ENCODE measurements at regions not wholly inside any gene's neighbourhood (a gene's known extent, or its start where the extent isn't known, plus 50 kb on each side); places are given as distances from the start of the nearest gene placed in this dataset.

GRCh38 chr5:23579566-23579965 lies 72.2 kb downstream of the PRDM9 start:
- no peaks in the 10 kb centered on the region for H3K9me3 ChIP-seq (ENCODE audit: control insufficient read depth, insufficient read depth, low read length)
- no peaks in the 10 kb centered on the region for H3K27me3 ChIP-seq (ENCODE audit: control insufficient read depth, insufficient read depth, low read length)
- no peak overlapping the region for H3K9ac ChIP-seq (ENCODE audit: low read depth, low read length)
- H3K4me3 ChIP-seq (ENCODE audit: low read depth, low read length), result no peak overlapping the region
- H3K36me3 ChIP-seq (ENCODE audit: control insufficient read depth, insufficient read depth, low read length), result no peaks in the 10 kb centered on the region
- H3K4me1 ChIP-seq (ENCODE audit: control insufficient read depth, insufficient read depth, low read length), result no peaks in the 10 kb centered on the region

DNA sequence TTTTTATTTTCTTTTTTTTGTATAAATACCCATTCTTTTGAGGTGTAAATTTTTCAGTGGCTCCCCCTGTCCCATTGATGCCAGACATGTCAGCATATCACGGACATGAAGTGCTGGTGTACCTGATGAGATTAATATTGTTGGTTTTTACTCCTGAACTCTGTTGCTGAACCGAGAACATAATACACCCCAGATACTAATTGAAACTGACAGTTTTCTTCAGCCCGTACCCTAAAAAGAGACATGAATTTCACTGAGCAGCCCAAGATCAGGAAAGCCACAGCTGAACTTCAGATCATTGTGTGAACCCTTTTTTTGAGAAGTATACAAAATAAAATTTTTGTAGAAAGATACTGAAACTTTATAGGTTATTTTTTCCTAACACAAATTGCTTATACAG lies 75.7 kb downstream of the PRDM9 start:
- no peaks in the 10 kb centered on the region for H3K36me3 ChIP-seq (ENCODE audit: control insufficient read depth, insufficient read depth, low read length)
- H3K27me3 ChIP-seq (ENCODE audit: control insufficient read depth, insufficient read depth, low read length), result no peaks in the 10 kb centered on the region
- H3K4me3 ChIP-seq (ENCODE audit: low read depth, low read length), result no peak overlapping the region
- no peaks in the 10 kb centered on the region for H3K9me3 ChIP-seq (ENCODE audit: control insufficient read depth, insufficient read depth, low read length)
- H3K9ac ChIP-seq (ENCODE audit: low read depth, low read length), result no peak overlapping the region
- H3K4me1 ChIP-seq (ENCODE audit: control insufficient read depth, insufficient read depth, low read length), result no peaks in the 10 kb centered on the region

- Histone ChIP-seq H3K9ac (ENCODE audit: low read depth, low read length) (no peak overlapping the region), H3K36me3 (ENCODE audit: control insufficient read depth, insufficient read depth, low read length) (no peaks in the 10 kb centered on the region), H3K9me3 (ENCODE audit: control insufficient read depth, insufficient read depth, low read length) (no peaks in the 10 kb centered on the region), H3K4me1 (ENCODE audit: control insufficient read depth, insufficient read depth, low read length) (no peaks in the 10 kb centered on the region), H3K27me3 (ENCODE audit: control insufficient read depth, insufficient read depth, low read length) (no peaks in the 10 kb centered on the region), H3K4me3 (ENCODE audit: low read depth, low read length) (no peak overlapping the region)
Measured at GRCh38 chr5:23588841-23589326, 81.5 kb downstream of the PRDM9 start.

GRCh38 chr5:23591250-23591649 lies 83.8 kb downstream of the PRDM9 start:
- no peaks in the 10 kb centered on the region for H3K36me3 ChIP-seq (ENCODE audit: control insufficient read depth, insufficient read depth, low read length)
- H3K9me3 ChIP-seq (ENCODE audit: control insufficient read depth, insufficient read depth, low read length), result no peaks in the 10 kb centered on the region
- H3K9ac ChIP-seq (ENCODE audit: low read depth, low read length), result no peak overlapping the region
- H3K27me3 ChIP-seq (ENCODE audit: control insufficient read depth, insufficient read depth, low read length), result no peaks in the 10 kb centered on the region
- no peaks in the 10 kb centered on the region for H3K4me1 ChIP-seq (ENCODE audit: control insufficient read depth, insufficient read depth, low read length)
- H3K4me3 ChIP-seq (ENCODE audit: low read depth, low read length), result no peak overlapping the region

GRCh38 chr5:23606927-23607326 lies 99.5 kb downstream of the PRDM9 start:
- Histone ChIP-seq H3K4me3 (ENCODE audit: low read depth, low read length) (no peak overlapping the region), H3K9ac (ENCODE audit: low read depth, low read length) (no peak overlapping the region), H3K36me3 (ENCODE audit: control insufficient read depth, insufficient read depth, low read length) (no peaks in the 10 kb centered on the region), H3K9me3 (ENCODE audit: control insufficient read depth, insufficient read depth, low read length) (no peaks in the 10 kb centered on the region), H3K4me1 (ENCODE audit: control insufficient read depth, insufficient read depth, low read length) (no peaks in the 10 kb centered on the region), H3K27me3 (ENCODE audit: control insufficient read depth, insufficient read depth, low read length) (no peaks in the 10 kb centered on the region)

DNA sequence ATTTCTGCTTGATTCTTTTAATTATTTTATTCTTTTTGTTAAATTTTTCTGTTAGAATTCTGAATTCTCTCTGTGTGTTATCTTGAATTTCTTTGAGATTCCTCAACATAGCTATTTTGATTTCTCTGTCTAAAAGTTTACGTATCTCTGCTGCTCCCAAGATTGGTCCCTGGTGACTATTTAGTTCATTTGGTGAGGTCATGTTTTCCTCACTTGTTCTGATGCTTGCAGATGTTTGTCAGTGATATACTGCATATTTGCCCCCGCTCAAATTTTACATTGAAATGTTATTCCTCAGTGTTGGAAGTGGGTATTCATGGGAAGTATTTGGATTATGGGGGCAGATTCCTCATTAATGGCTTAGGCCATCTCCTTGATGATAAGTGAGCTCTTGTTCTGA lies 105.3 kb downstream of the PRDM9 start:
- no peaks in the 10 kb centered on the region for H3K27me3 ChIP-seq (ENCODE audit: control insufficient read depth, insufficient read depth, low read length)
- H3K4me3 ChIP-seq (ENCODE audit: low read depth, low read length), result no peak overlapping the region
- peaks cover 23% of the 10 kb centered on the region for H3K9me3 ChIP-seq (ENCODE audit: control insufficient read depth, insufficient read depth, low read length)
- no peak overlapping the region for H3K9ac ChIP-seq (ENCODE audit: low read depth, low read length)
- H3K36me3 ChIP-seq (ENCODE audit: control insufficient read depth, insufficient read depth, low read length), result no peaks in the 10 kb centered on the region
- no peaks in the 10 kb centered on the region for H3K4me1 ChIP-seq (ENCODE audit: control insufficient read depth, insufficient read depth, low read length)

GRCh38 chr5:23613566-23613965 lies 106.2 kb downstream of the PRDM9 start:
- Histone ChIP-seq H3K4me1 (ENCODE audit: control insufficient read depth, insufficient read depth, low read length) (no peaks in the 10 kb centered on the region), H3K4me3 (ENCODE audit: low read depth, low read length) (no peak overlapping the region), H3K9ac (ENCODE audit: low read depth, low read length) (no peak overlapping the region), H3K36me3 (ENCODE audit: control insufficient read depth, insufficient read depth, low read length) (no peaks in the 10 kb centered on the region), H3K27me3 (ENCODE audit: control insufficient read depth, insufficient read depth, low read length) (no peaks in the 10 kb centered on the region), H3K9me3 (ENCODE audit: control insufficient read depth, insufficient read depth, low read length) (peaks cover 23% of the 10 kb centered on the region)

GRCh38 chr5:23614422-23614821 lies 107.0 kb downstream of the PRDM9 start:
- Histone ChIP-seq H3K9me3 (ENCODE audit: control insufficient read depth, insufficient read depth, low read length) (peaks cover 23% of the 10 kb centered on the region), H3K4me3 (ENCODE audit: low read depth, low read length) (no peak overlapping the region)

DNA sequence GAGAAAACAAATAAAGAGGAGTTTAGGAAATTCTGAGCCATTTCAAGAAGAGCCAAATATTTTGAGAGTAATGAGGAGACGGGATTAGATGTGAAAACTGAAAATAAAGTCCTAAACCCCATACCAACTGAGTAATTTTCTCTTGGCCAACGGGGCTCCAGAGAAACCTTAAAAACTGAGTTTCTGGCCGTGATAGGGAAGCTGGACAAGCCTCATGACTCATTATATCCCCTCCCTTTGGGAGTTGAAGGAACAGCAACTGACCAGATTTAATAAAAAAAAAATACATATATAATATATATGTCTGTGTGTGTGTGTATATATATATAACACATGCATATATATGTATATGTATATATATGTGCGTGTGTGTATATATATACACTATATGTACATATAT lies 119.6 kb downstream of the PRDM9 start:
- no peaks in the 10 kb centered on the region for H3K4me1 ChIP-seq (ENCODE audit: control insufficient read depth, insufficient read depth, low read length)
- no peaks in the 10 kb centered on the region for H3K9me3 ChIP-seq (ENCODE audit: control insufficient read depth, insufficient read depth, low read length)
- no peak overlapping the region for H3K4me3 ChIP-seq (ENCODE audit: low read depth, low read length)
- no peak overlapping the region for H3K9ac ChIP-seq (ENCODE audit: low read depth, low read length)
- no peaks in the 10 kb centered on the region for H3K36me3 ChIP-seq (ENCODE audit: control insufficient read depth, insufficient read depth, low read length)
- H3K27me3 ChIP-seq (ENCODE audit: control insufficient read depth, insufficient read depth, low read length), result no peaks in the 10 kb centered on the region

More at GRCh38 chr5:23614422-23614821, 107.0 kb downstream of the PRDM9 start:
- Histone ChIP-seq H3K36me3 (ENCODE audit: control insufficient read depth, insufficient read depth, low read length) (no peaks in the 10 kb centered on the region), H3K27me3 (ENCODE audit: control insufficient read depth, insufficient read depth, low read length) (no peaks in the 10 kb centered on the region), H3K4me1 (ENCODE audit: control insufficient read depth, insufficient read depth, low read length) (no peaks in the 10 kb centered on the region), H3K9ac (ENCODE audit: low read depth, low read length) (no peak overlapping the region)

DNA sequence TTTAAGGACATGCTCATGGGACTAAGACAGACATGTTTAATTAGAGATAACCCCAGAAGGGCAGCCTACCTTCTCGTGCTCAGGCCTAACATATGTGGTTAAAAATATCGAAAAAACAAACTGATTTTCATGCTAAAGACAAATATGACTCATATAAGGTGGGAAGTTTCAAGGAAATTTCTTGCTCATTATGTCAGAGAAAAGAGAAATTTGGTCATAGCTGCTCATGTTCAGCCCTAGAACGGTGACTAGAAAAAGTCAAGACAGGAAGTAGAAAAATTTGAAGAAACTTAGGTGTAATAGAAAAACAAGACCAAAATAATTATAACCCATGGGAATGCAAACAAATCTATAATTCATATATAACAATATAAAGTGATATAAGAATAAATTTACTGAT lies 120.6 kb downstream of the PRDM9 start:
- no peaks in the 10 kb centered on the region for H3K27me3 ChIP-seq (ENCODE audit: control insufficient read depth, insufficient read depth, low read length)
- H3K36me3 ChIP-seq (ENCODE audit: control insufficient read depth, insufficient read depth, low read length), result no peaks in the 10 kb centered on the region
- no peaks in the 10 kb centered on the region for H3K4me1 ChIP-seq (ENCODE audit: control insufficient read depth, insufficient read depth, low read length)
- no peaks in the 10 kb centered on the region for H3K9me3 ChIP-seq (ENCODE audit: control insufficient read depth, insufficient read depth, low read length)
- no peak overlapping the region for H3K4me3 ChIP-seq (ENCODE audit: low read depth, low read length)
- no peak overlapping the region for H3K9ac ChIP-seq (ENCODE audit: low read depth, low read length)

DNA sequence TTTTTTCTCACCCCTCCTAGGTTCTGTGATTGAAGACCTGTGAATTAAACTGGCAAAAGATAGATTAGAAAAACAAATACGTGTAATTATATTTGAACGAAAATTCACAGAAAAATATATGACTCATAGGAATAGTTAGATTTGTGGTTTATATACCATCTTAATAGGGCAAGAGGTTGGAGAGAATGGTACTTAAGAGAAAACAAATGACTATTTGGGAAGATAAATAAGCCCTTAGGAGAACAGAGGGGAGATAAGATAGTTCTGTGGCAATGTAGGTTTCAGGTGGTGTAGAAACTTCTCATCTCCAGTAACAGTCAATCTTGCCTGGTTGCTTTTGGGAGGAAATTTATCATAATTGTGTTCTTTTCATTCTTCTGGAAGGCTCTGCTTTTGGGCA lies 122.0 kb downstream of the PRDM9 start:
- H3K36me3 ChIP-seq (ENCODE audit: control insufficient read depth, insufficient read depth, low read length), result no peaks in the 10 kb centered on the region
- H3K9me3 ChIP-seq (ENCODE audit: control insufficient read depth, insufficient read depth, low read length), result no peaks in the 10 kb centered on the region
- no peak overlapping the region for H3K9ac ChIP-seq (ENCODE audit: low read depth, low read length)
- no peaks in the 10 kb centered on the region for H3K4me1 ChIP-seq (ENCODE audit: control insufficient read depth, insufficient read depth, low read length)
- H3K27me3 ChIP-seq (ENCODE audit: control insufficient read depth, insufficient read depth, low read length), result no peaks in the 10 kb centered on the region
- H3K4me3 ChIP-seq (ENCODE audit: low read depth, low read length), result no peak overlapping the region

DNA sequence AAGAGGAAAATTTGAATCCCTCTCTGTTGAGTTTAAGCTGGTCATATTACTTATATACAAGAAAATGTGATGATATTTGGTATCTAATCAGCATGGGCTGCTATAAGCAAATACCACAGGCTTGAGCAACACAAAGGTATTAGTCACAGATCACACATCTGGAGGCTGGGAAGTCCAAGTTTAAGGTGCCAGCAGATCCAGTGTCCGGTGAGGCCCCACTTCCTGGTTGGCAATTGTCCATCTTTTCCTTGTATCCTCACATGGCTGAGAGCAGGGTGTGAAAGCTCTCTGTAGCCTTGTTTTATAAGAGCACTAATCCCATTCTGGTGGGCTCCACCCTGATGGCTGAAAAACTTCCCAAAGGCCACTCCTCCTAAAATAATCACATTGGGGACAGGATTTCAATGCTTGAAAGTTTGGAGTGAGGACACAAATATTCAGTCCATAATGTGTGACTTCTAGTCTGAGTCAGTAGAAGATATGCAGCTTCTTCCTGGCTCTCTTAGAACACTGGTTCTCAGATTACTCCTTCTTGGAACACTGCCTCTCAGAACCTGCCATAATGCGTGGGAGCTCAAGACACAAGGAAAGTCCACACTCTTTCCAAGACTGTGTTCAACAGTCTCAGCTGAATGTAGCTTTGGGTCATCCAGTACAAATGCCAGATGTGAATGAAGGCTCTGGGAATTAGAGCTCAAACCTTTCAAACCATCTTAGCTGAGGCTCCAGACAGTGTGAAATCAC lies 124.1 kb downstream of the PRDM9 start:
- H3K27me3 ChIP-seq (ENCODE audit: control insufficient read depth, insufficient read depth, low read length), result no peaks in the 10 kb centered on the region
- no peak overlapping the region for H3K4me3 ChIP-seq (ENCODE audit: low read depth, low read length)
- no peak overlapping the region for H3K9ac ChIP-seq (ENCODE audit: low read depth, low read length)
- no peaks in the 10 kb centered on the region for H3K9me3 ChIP-seq (ENCODE audit: control insufficient read depth, insufficient read depth, low read length)
- H3K36me3 ChIP-seq (ENCODE audit: control insufficient read depth, insufficient read depth, low read length), result no peaks in the 10 kb centered on the region
- H3K4me1 ChIP-seq (ENCODE audit: control insufficient read depth, insufficient read depth, low read length), result no peaks in the 10 kb centered on the region
